Karpas-422 (cell line): ENCODE measurements at regions not wholly inside any gene's neighbourhood (a gene's known extent, or its start where the extent isn't known, plus 50 kb on each side); places are given as distances from the start of the nearest gene placed in this dataset.

Experiments used
- DNase-seq: peaks from one replicate; pipeline ENCODE4 v3.0.0-alpha.2; 2015
- H2AFZ ChIP-seq: fragments of 200-600 bp; sonication (generic); 2 replicates; pipeline ENCODE4 v1.6.1; 2014; ENCODE audit warnings: antibody characterized with exemption, low read length, mixed read lengths
- H3K27ac ChIP-seq: fragments of 200-600 bp; sonication (generic); 2 replicates; pipeline ENCODE4 v1.5.1; 2014; ENCODE audit warnings: mild to moderate bottlenecking, low read length, moderate library complexity
- H3K27me3 ChIP-seq: fragments of 200-600 bp; sonication (generic); 2 replicates; pipeline ENCODE4 v1.6.1; 2014; ENCODE audit warnings: low read length, mixed read lengths
- H3K36me3 ChIP-seq: fragments of 200-600 bp; sonication (generic); 2 replicates; pipeline ENCODE4 v1.6.1; 2014; ENCODE audit warnings: low read length, mixed read lengths; ENCODE audit not compliant: insufficient read depth
- H3K4me1 ChIP-seq: fragments of 200-600 bp; sonication (generic); 2 replicates; pipeline ENCODE4 v1.6.1; 2014; ENCODE audit warnings: mild to moderate bottlenecking, low read length, mixed read lengths
- H3K4me2 ChIP-seq: fragments of 200-600 bp; sonication (generic); 2 replicates; pipeline ENCODE4 v1.6.1; 2014; ENCODE audit warnings: low read length, low read depth, mild to moderate bottlenecking; ENCODE audit not compliant: poor library complexity, severe bottlenecking
- H3K4me3 ChIP-seq: fragments of 200-600 bp; sonication (generic); 2 replicates; pipeline ENCODE4 v1.5.1; 2014; ENCODE audit warnings: mild to moderate bottlenecking, antibody characterized with exemption, low read length, mixed read lengths
- H3K79me2 ChIP-seq: fragments of 200-600 bp; sonication (generic); 2 replicates; pipeline ENCODE4 v1.6.1; 2014; ENCODE audit warnings: mild to moderate bottlenecking, low read length, mixed read lengths
- H3K9ac ChIP-seq: fragments of 200-600 bp; sonication (generic); 2 replicates; pipeline ENCODE4 v1.6.0; 2014; ENCODE audit warnings: low read length
- H3K9me2 ChIP-seq: fragments of 200-600 bp; sonication (generic), shearing (Covaris generic); replicated peaks from 2 replicates; pipeline ENCODE4 v1.6.0; 2014; ENCODE audit warnings: mild to moderate bottlenecking, low read length, moderate library complexity; ENCODE audit not compliant: insufficient read depth
- H3K9me3 ChIP-seq: fragments of 300-700, 200-600 bp; sonication (generic); 2 replicates; pipeline ENCODE4 v1.6.1; 2014; ENCODE audit warnings: low read length, mixed read lengths
- H4K20me1 ChIP-seq: fragments of 200-600 bp; sonication (generic); 2 replicates; pipeline ENCODE4 v1.6.1; 2014; ENCODE audit warnings: mild to moderate bottlenecking, antibody characterized with exemption, low read length, low read depth; ENCODE audit not compliant: insufficient read depth

DNA sequence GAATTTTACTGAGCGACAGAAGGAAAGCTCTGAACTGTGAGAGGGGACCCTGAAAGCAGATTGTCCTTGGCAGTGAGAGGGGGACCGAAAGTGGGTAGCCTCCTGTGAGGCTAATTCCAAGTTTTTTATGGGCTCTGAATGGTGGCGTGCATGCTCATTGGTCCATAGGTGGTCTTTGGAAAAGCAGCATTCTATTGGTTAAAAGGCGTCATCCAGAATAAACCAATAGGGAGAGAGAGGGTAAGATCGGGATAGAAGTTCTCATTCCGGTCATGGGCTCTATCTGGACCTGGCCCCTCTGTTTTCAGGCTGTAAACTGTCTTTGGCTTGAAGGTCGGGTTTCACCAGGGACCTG lies 539.8 kb upstream of the PCDH9 start:
- Histone ChIP-seq H3K9ac (no peak overlapping the region), H3K4me2 (no peak overlapping the region), H3K27me3 (no peaks in the 10 kb centered on the region), H2AFZ (no peak overlapping the region), H3K4me1 (peaks cover 5% of the 10 kb centered on the region), H3K79me2 (no peaks in the 10 kb centered on the region), H3K9me3 (no peaks in the 10 kb centered on the region; the same call in 1 of the 2 replicates), H3K36me3 (no peaks in the 10 kb centered on the region), H4K20me1 (no peaks in the 10 kb centered on the region), H3K9me2 (no peaks in the 10 kb centered on the region), H3K27ac (no peak overlapping the region), H3K4me3 (no peak overlapping the region)
- no peak for DNase-seq

DNA sequence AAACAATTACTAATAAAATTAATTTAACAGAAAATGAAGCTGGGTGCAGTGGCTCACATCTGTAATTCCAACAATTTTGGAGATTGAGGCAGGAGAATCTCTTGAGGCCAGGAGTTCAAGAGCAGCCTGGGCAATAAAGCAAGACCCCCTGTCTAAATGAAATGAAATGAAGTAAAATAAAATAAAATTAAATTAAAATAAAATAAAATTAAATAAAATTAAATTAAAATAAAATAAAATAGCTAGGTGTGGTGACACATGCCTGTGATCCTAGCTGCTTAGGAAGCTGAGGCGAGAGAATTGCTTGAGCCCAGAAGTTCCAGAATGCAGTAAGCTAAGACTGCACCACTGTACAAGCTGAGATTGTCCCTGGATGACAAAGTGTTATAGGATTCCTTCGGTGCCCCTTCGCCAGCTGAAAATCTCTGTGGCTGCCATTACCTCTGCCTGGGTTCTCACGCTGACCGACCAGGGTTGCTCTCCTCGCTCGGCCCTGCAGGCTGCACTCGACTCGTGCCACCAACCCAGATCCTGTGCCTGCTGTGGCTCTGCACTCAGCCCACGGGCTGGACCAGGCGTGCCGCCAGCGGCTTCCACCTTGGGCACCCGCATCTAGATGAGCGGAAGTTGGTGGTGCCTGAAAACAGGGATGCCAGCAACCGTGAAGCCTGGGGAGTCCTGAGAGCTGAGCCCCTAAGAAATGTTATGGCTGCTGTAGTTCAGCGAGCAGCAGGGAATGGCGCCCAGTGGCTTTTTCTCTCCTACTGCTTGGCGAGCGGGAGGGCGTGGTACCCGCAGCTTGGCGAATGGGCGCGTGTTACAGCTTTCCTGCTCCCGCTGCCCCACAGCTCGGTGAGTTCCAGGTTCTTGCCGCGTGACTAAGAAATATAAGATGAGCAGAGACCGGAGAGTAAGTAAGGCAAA lies 539.2 kb upstream of the PCDH9 start:
- DNase-seq: no peak
- no peaks in the 10 kb centered on the region for H3K36me3 ChIP-seq
- H3K9me2 ChIP-seq: no peaks in the 10 kb centered on the region
- H3K4me2 ChIP-seq: no peak overlapping the region
- no peak overlapping the region for H3K9ac ChIP-seq
- H3K4me1 ChIP-seq: peaks cover 5% of the 10 kb centered on the region
- no peak overlapping the region for H3K27ac ChIP-seq
- H3K4me3 ChIP-seq: no peak overlapping the region
- H4K20me1 ChIP-seq: no peaks in the 10 kb centered on the region
- no peaks in the 10 kb centered on the region; the same call in 1 of the 2 replicates for H3K9me3 ChIP-seq
- H3K79me2 ChIP-seq: no peaks in the 10 kb centered on the region
- H2AFZ ChIP-seq: no peak overlapping the region
- no peaks in the 10 kb centered on the region for H3K27me3 ChIP-seq

DNA sequence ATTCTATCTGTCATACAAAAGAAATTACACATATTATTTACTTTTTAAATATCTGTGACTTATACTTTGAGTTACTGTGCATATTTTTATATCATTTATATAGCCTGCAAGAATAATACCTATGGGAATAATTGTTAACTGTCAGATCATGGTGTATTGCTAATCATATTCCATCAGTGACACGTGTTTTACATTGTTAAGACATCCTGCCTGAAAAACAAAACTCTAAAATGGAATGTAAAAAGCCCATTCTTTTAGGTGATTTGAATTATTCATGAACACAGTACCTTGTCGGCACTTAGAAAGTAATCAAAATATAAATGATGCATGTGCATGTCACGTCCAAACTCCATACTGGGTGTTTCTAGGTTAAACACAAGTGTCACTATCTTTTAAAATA lies 533.8 kb upstream of the PCDH9 start:
- DNase-seq: no peak
- Histone ChIP-seq H3K9me2 (no peaks in the 10 kb centered on the region), H3K4me3 (no peak overlapping the region), H3K9ac (no peak overlapping the region), H3K4me1 (no peaks in the 10 kb centered on the region), H2AFZ (no peak overlapping the region; the same call in 1 of the 2 replicates), H3K9me3 (no peaks in the 10 kb centered on the region), H3K27ac (no peak overlapping the region), H3K27me3 (no peaks in the 10 kb centered on the region), H3K36me3 (no peaks in the 10 kb centered on the region), H3K79me2 (no peaks in the 10 kb centered on the region), H4K20me1 (no peaks in the 10 kb centered on the region), H3K4me2 (no peak overlapping the region)

DNA sequence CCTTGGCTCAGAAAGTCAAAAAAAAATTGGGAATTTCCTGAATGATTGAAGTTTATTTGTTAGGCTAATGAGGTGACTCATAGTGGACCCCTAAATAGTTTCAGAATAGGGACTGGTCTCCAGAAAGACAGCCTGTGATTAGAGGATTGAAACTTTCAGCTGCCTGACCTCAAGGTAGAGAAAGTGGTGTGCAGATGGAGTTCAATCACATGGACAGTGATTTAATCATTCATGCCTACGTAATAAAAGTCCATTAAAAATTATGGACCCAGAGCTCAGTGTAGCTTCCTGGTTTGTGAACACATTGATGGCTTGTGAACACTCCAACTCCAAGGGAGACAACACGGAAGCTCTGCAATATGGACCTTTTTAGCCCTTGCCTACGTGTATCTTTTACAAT lies 533.2 kb upstream of the PCDH9 start:
- Histone ChIP-seq H3K4me3 (no peak overlapping the region), H3K9ac (no peak overlapping the region), H3K27me3 (no peaks in the 10 kb centered on the region), H3K79me2 (no peaks in the 10 kb centered on the region), H3K9me3 (no peaks in the 10 kb centered on the region), H3K4me1 (no peaks in the 10 kb centered on the region), H3K9me2 (no peaks in the 10 kb centered on the region), H3K36me3 (no peaks in the 10 kb centered on the region), H3K27ac (no peak overlapping the region), H2AFZ (peak overlapping the region; percentile 88), H4K20me1 (no peaks in the 10 kb centered on the region), H3K4me2 (no peak overlapping the region)
- DNase-seq: no peak

DNA sequence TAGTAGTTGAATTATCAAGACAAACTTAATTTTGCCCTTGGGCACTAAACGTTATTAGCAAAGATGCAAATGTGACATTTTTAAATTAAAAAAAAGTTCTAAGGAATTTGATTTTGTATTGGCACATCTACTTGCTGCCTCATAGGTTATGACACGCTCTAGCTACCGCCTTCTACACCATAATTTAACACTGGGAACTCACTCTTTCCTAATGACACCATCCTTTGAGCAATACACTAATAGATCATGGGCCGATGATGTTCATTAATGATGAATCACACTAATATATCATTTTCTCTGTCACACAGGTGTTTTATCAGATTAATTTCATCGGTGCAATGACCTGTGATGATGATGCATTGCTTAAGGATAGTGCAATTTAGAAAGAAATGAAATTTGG lies 528.8 kb upstream of the PCDH9 start:
- no peaks in the 10 kb centered on the region for H3K36me3 ChIP-seq
- H3K4me1 ChIP-seq: no peaks in the 10 kb centered on the region

DNA sequence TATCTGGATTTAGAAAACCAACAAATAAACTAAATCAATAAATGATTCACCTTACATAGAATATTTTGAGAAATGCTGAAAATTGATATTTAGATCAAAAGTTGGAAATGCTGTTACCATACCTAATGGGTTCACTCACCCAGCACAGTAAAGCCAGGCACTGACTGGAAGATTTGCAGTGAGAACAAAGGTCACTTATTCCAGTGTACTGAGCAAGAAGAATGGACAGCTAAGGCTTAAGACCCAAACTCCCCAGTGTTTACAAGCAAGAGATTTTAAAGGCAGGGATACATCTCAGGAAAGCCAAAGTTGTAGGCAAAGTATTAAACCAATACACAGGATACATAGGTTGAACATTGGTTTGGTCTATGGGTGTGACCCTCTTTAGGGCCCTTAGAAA lies 523.9 kb upstream of the PCDH9 start:
- no peaks in the 10 kb centered on the region for H3K79me2 ChIP-seq
- H3K9me2 ChIP-seq: no peaks in the 10 kb centered on the region
- no peak for DNase-seq
- H3K4me3 ChIP-seq: no peak overlapping the region
- no peaks in the 10 kb centered on the region for H3K4me1 ChIP-seq
- H3K9me3 ChIP-seq: no peaks in the 10 kb centered on the region
- no peaks in the 10 kb centered on the region for H3K27me3 ChIP-seq
- H4K20me1 ChIP-seq: no peaks in the 10 kb centered on the region
- no peak overlapping the region for H3K4me2 ChIP-seq
- no peaks in the 10 kb centered on the region for H3K36me3 ChIP-seq
- no peak overlapping the region for H3K9ac ChIP-seq
- H2AFZ ChIP-seq: no peak overlapping the region
- no peak overlapping the region for H3K27ac ChIP-seq

More for the DNA sequence above, 528.8 kb upstream of the PCDH9 start:
- Histone ChIP-seq H3K27me3 (no peaks in the 10 kb centered on the region), H3K9me3 (no peaks in the 10 kb centered on the region), H3K4me3 (no peak overlapping the region), H3K4me2 (no peak overlapping the region), H3K9me2 (no peaks in the 10 kb centered on the region), H3K9ac (no peak overlapping the region), H4K20me1 (no peaks in the 10 kb centered on the region), H3K79me2 (no peaks in the 10 kb centered on the region), H3K27ac (no peak overlapping the region), H2AFZ (no peak overlapping the region)
- DNase-seq: no peak

DNA sequence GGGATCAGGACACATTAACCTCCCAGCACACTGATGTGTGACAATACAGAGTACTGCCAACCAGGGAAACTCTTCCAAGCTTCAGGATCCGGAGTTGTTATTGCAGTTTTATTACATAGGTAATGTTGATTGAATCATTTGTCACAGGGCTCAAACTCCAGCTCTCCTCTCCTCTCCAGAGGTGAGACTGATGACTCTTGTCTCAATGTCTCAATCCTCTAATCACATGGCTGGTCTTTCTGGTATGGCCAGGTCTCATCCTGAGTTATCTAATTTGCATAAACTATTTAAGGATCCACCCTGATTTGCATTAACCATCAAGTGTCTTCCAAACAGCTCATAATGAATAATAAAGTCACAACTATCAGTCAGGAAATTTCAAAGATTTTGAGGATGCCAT lies 522.6 kb upstream of the PCDH9 start:
- no peaks in the 10 kb centered on the region for H3K36me3 ChIP-seq
- H3K9me3 ChIP-seq: no peaks in the 10 kb centered on the region
- no peak overlapping the region for H3K9ac ChIP-seq
- DNase-seq: no peak
- no peaks in the 10 kb centered on the region for H3K79me2 ChIP-seq
- no peak overlapping the region for H3K4me2 ChIP-seq
- H3K27ac ChIP-seq: no peak overlapping the region
- H4K20me1 ChIP-seq: no peaks in the 10 kb centered on the region
- no peak overlapping the region for H2AFZ ChIP-seq
- H3K9me2 ChIP-seq: no peaks in the 10 kb centered on the region
- no peaks in the 10 kb centered on the region for H3K27me3 ChIP-seq
- H3K4me3 ChIP-seq: no peak overlapping the region
- no peaks in the 10 kb centered on the region for H3K4me1 ChIP-seq

DNA sequence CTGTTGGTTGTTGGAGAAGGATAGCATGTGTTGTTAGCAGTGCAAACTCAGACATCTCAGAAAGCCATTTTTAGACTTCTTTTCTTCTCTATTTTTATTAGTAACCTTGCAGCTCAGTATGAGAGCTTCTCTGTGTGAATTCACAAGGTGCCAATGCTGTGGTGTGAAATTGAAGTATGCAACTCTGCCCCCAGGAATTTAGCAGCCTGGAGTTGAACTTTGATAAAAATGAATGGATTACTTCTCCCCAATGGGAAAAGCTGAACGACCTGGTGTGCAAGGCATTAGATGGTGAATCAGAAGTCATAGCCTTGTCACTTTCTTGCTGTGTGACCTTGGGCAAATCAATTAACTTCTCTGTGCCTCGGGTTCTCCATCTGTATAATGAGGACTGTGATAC lies 512.3 kb upstream of the PCDH9 start:
- H4K20me1 ChIP-seq: no peaks in the 10 kb centered on the region
- no peaks in the 10 kb centered on the region for H3K36me3 ChIP-seq
- H3K79me2 ChIP-seq: no peaks in the 10 kb centered on the region
- no peaks in the 10 kb centered on the region for H3K27me3 ChIP-seq
- no peaks in the 10 kb centered on the region for H3K9me2 ChIP-seq
- H3K9me3 ChIP-seq: no peaks in the 10 kb centered on the region
- H3K4me2 ChIP-seq: no peak overlapping the region
- H3K4me3 ChIP-seq: no peak overlapping the region
- peak overlapping the region; percentile 80 for H2AFZ ChIP-seq
- no peak for DNase-seq
- H3K4me1 ChIP-seq: peaks cover 7% of the 10 kb centered on the region; the same call in 1 of the 2 replicates
- no peak overlapping the region for H3K27ac ChIP-seq
- H3K9ac ChIP-seq: no peak overlapping the region
